ENCODE measurements at regions not wholly inside any gene's neighbourhood (a gene's known extent, or its start where the extent isn't known, plus 50 kb on each side); places are given as distances from the start of the nearest gene placed in this dataset.

GRCh38 chr7:115267503-115267902, 345.6 kb downstream of the MDFIC start:
- TF ChIP-seq, protein P1, sequence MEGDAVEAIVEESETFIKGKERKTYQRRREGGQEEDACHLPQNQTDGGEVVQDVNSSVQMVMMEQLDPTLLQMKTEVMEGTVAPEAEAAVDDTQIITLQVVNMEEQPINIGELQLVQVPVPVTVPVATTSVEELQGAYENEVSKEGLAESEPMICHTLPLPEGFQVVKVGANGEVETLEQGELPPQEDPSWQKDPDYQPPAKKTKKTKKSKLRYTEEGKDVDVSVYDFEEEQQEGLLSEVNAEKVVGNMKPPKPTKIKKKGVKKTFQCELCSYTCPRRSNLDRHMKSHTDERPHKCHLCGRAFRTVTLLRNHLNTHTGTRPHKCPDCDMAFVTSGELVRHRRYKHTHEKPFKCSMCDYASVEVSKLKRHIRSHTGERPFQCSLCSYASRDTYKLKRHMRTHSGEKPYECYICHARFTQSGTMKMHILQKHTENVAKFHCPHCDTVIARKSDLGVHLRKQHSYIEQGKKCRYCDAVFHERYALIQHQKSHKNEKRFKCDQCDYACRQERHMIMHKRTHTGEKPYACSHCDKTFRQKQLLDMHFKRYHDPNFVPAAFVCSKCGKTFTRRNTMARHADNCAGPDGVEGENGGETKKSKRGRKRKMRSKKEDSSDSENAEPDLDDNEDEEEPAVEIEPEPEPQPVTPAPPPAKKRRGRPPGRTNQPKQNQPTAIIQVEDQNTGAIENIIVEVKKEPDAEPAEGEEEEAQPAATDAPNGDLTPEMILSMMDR (IDR thresholded peaks at IDR 0.05): no peak
- TF ChIP-seq POLR2A (IDR thresholded peaks at IDR 0.05): no peak

All from esophagus squamous epithelium (tissue), 4 donors.